ENCODE measurements at regions not wholly inside any gene's neighbourhood (a gene's known extent, or its start where the extent isn't known, plus 50 kb on each side); places are given as distances from the start of the nearest gene placed in this dataset.
A peak's percentile ranks its signal among the peaks of the same experiment; 100 is the strongest.
"Not testable (repeated sequence)": the region's sequence is repeated elsewhere in the genome, so short reads cannot be mapped to it uniquely, and the experiment has no call there.

GRCh38 chr20:50360921-50361320 is 149.3 kb upstream of the PTPN1 start:
- DNase-seq (ENCODE audit: low read depth, low spot score) (no peak), FAIRE-seq (no peak)
- no peak overlapping the region for H3K9ac ChIP-seq (ENCODE audit: control insufficient read depth, extremely low read depth, insufficient read depth, low read length)
- H3K4me1 ChIP-seq (ENCODE audit: control insufficient read depth, extremely low read depth, insufficient read depth, low read length), result peaks cover 18% of the 10 kb centered on the region
- H3K4me3 ChIP-seq (ENCODE audit: control insufficient read depth in 2 of 3, extremely low read depth in 1 of 3, insufficient read depth in 2 of 3, low read depth in 1 of 3, low read length in 3 of 3), result no peak overlapping the region
- H2AFZ ChIP-seq (ENCODE audit: control insufficient read depth, low read length), result peak overlapping the region; percentile 64
- H3K9me1 ChIP-seq (ENCODE audit: control insufficient read depth, extremely low read depth, insufficient read depth, low read length), result no peaks in the 10 kb centered on the region
- H4K20me1 ChIP-seq (ENCODE audit: control insufficient read depth, extremely low read depth, insufficient read depth, low read length), result no peaks in the 10 kb centered on the region
- no peaks in the 10 kb centered on the region for H3K9me3 ChIP-seq (ENCODE audit: control insufficient read depth, low read depth, low read length)
- no peak for TF ChIP-seq EZH2 (IDR thresholded peaks at IDR 0.05; ENCODE audit: low read length)
- TF ChIP-seq, protein P1, sequence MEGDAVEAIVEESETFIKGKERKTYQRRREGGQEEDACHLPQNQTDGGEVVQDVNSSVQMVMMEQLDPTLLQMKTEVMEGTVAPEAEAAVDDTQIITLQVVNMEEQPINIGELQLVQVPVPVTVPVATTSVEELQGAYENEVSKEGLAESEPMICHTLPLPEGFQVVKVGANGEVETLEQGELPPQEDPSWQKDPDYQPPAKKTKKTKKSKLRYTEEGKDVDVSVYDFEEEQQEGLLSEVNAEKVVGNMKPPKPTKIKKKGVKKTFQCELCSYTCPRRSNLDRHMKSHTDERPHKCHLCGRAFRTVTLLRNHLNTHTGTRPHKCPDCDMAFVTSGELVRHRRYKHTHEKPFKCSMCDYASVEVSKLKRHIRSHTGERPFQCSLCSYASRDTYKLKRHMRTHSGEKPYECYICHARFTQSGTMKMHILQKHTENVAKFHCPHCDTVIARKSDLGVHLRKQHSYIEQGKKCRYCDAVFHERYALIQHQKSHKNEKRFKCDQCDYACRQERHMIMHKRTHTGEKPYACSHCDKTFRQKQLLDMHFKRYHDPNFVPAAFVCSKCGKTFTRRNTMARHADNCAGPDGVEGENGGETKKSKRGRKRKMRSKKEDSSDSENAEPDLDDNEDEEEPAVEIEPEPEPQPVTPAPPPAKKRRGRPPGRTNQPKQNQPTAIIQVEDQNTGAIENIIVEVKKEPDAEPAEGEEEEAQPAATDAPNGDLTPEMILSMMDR (optimal IDR thresholded peaks at IDR 0.05 in 1 of 3, IDR thresholded peaks at IDR 0.05 in 1 of 3, conservative IDR thresholded peaks at IDR 0.05 in 1 of 3; ENCODE audit: extremely low read depth in 1 of 3, insufficient read depth in 2 of 3, low read length in 3 of 3), result no peak
- no peaks in the 10 kb centered on the region for H3K79me2 ChIP-seq (ENCODE audit: control insufficient read depth, insufficient read depth, low read length)
- H3K27me3 ChIP-seq (ENCODE audit: control insufficient read depth, extremely low read depth, insufficient read depth, low read length), result no peaks in the 10 kb centered on the region
- dilution Hi-C loops (cut with MboI; ENCODE audit: extremely low pct_ligation_motif_present, low sequenced_read_pairs), result no loop called here
- no peaks in the 10 kb centered on the region for H3K36me3 ChIP-seq (ENCODE audit: control insufficient read depth in 2 of 2, extremely low read depth in 1 of 2, insufficient read depth in 2 of 2, low read length in 2 of 2)
- H3K4me2 ChIP-seq (ENCODE audit: control insufficient read depth, extremely low read depth, insufficient read depth, low read depth, low read length), result peak overlapping the region; percentile 14
- H3K27ac ChIP-seq (ENCODE audit: control insufficient read depth, insufficient read depth, low read length), result no peak overlapping the region

- H3K36me3 ChIP-seq (ENCODE audit: control insufficient read depth in 2 of 2, extremely low read depth in 1 of 2, insufficient read depth in 2 of 2, low read length in 2 of 2); H3K9me3 ChIP-seq (ENCODE audit: control insufficient read depth, low read depth, low read length); H3K9me1 ChIP-seq (ENCODE audit: control insufficient read depth, extremely low read depth, insufficient read depth, low read length); H3K4me3 ChIP-seq (ENCODE audit: control insufficient read depth in 2 of 3, extremely low read depth in 1 of 3, insufficient read depth in 2 of 3, low read depth in 1 of 3, low read length in 3 of 3); H3K4me2 ChIP-seq (ENCODE audit: control insufficient read depth, extremely low read depth, insufficient read depth, low read depth, low read length); FAIRE-seq; dilution Hi-C loops (cut with MboI; ENCODE audit: extremely low pct_ligation_motif_present, low sequenced_read_pairs); H3K79me2 ChIP-seq (ENCODE audit: control insufficient read depth, insufficient read depth, low read length); H2AFZ ChIP-seq (ENCODE audit: control insufficient read depth, low read length); DNase-seq (ENCODE audit: low read depth, low spot score); H3K27me3 ChIP-seq (ENCODE audit: control insufficient read depth, extremely low read depth, insufficient read depth, low read length); H3K9ac ChIP-seq (ENCODE audit: control insufficient read depth, extremely low read depth, insufficient read depth, low read length); H3K27ac ChIP-seq (ENCODE audit: control insufficient read depth, insufficient read depth, low read length); H4K20me1 ChIP-seq (ENCODE audit: control insufficient read depth, extremely low read depth, insufficient read depth, low read length): not testable (repeated sequence)
- H3K4me1 ChIP-seq (ENCODE audit: control insufficient read depth, extremely low read depth, insufficient read depth, low read length), result peaks cover 18% of the 10 kb centered on the region
These were observed 148.0 kb upstream of the PTPN1 start for GRCh38 chr20:50362177-50362576.

DNA sequence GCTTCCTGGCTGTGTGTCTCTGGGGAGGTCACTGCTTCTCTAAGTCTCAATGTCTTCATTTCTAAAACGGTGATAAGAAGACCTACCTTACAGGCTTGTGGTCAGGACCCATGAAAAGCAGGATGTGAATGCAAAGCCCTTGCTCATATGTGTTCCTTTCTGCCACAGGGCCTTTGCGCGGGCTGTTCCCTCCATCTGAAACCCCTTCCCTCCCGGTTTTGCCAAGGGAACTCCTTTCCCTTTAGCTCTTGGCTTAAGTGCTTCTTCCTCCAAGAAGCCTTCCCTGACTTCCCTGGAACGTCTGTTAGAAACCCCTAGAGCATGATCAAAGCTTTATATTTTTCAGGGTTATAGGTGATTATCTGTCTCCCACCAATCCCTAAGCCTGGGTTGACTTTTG is 147.2 kb upstream of the PTPN1 start:
- no peak for TF ChIP-seq EZH2 (IDR thresholded peaks at IDR 0.05; ENCODE audit: low read length)
- TF ChIP-seq, protein P1 (optimal IDR thresholded peaks at IDR 0.05 in 1 of 3, IDR thresholded peaks at IDR 0.05 in 1 of 3, conservative IDR thresholded peaks at IDR 0.05 in 1 of 3; ENCODE audit: extremely low read depth in 1 of 3, insufficient read depth in 2 of 3, low read length in 3 of 3), result no peak
- Histone ChIP-seq H3K9ac (ENCODE audit: control insufficient read depth, extremely low read depth, insufficient read depth, low read length) (no peak overlapping the region), H3K27me3 (ENCODE audit: control insufficient read depth, extremely low read depth, insufficient read depth, low read length) (no peaks in the 10 kb centered on the region), H3K36me3 (ENCODE audit: control insufficient read depth in 2 of 2, extremely low read depth in 1 of 2, insufficient read depth in 2 of 2, low read length in 2 of 2) (no peaks in the 10 kb centered on the region), H3K9me1 (ENCODE audit: control insufficient read depth, extremely low read depth, insufficient read depth, low read length) (no peaks in the 10 kb centered on the region), H4K20me1 (ENCODE audit: control insufficient read depth, extremely low read depth, insufficient read depth, low read length) (no peaks in the 10 kb centered on the region), H3K4me1 (ENCODE audit: control insufficient read depth, extremely low read depth, insufficient read depth, low read length) (peaks cover 18% of the 10 kb centered on the region), H3K4me2 (ENCODE audit: control insufficient read depth, extremely low read depth, insufficient read depth, low read depth, low read length) (no peak overlapping the region), H2AFZ (ENCODE audit: control insufficient read depth, low read length) (no peak overlapping the region), H3K9me3 (ENCODE audit: control insufficient read depth, low read depth, low read length) (no peaks in the 10 kb centered on the region), H3K27ac (ENCODE audit: control insufficient read depth, insufficient read depth, low read length) (no peak overlapping the region), H3K4me3 (ENCODE audit: control insufficient read depth in 2 of 3, extremely low read depth in 1 of 3, insufficient read depth in 2 of 3, low read depth in 1 of 3, low read length in 3 of 3) (no peak overlapping the region), H3K79me2 (ENCODE audit: control insufficient read depth, insufficient read depth, low read length) (no peaks in the 10 kb centered on the region)
- dilution Hi-C loops (cut with MboI; ENCODE audit: extremely low pct_ligation_motif_present, low sequenced_read_pairs), result no loop called here
- DNase-seq (ENCODE audit: low read depth, low spot score), result no peak
- FAIRE-seq, result no peak

All from keratinocyte (primary cell).